ENCODE measurements at regions not wholly inside any gene's neighbourhood (a gene's known extent, or its start where the extent isn't known, plus 50 kb on each side); places are given as distances from the start of the nearest gene placed in this dataset.

GRCh38 chr1:229199261-229200243 lies 71.4 kb upstream of the RAB4A start:
- H3K27me3 ChIP-seq (ENCODE audit: control insufficient read depth, insufficient read depth, low read length) = no peaks in the 10 kb centered on the region
- H3K36me3 Mint-ChIP-seq = no peaks in the 10 kb centered on the region
- H3K27ac Mint-ChIP-seq = peak overlapping the region in 1 of 2 donors; percentile 76
- peaks cover 26 to 32% of the 10 kb centered on the region in 2 donors for H3K4me1 Mint-ChIP-seq
- no peaks in the 10 kb centered on the region for H3K9me3 Mint-ChIP-seq
- ATAC-seq = peak; percentile 74 to 84 (median 81)
- no peak for TF ChIP-seq CTCF (IDR thresholded peaks at IDR 0.05)
- H3K27me3 Mint-ChIP-seq (ENCODE audit: low read depth in 2 of 2) = peaks cover 7 to 25% of the 10 kb centered on the region in 2 donors
- H3K27ac ChIP-seq (ENCODE audit: low read length) = no peak overlapping the region
- peak overlapping the region; percentile 73 for H3K4me3 Mint-ChIP-seq
- peak overlapping the region; percentile 10 for H3K4me3 ChIP-seq (ENCODE audit: low read length)
- DNase-seq = peak; percentile 33 to 46
- H3K4me1 ChIP-seq (ENCODE audit: control insufficient read depth, insufficient read depth, low read length) = peaks cover 18% of the 10 kb centered on the region
- no peaks in the 10 kb centered on the region for H3K36me3 ChIP-seq (ENCODE audit: control insufficient read depth, insufficient read depth, low read length)
- intact Hi-C loops (cut with micrococcal nuclease) = no loop called here
- WGBS (ENCODE audit: insufficient coverage) = 33% methylated on average over 15 of the region's 16 CpGs
- no peaks in the 10 kb centered on the region for H3K9me3 ChIP-seq (ENCODE audit: control insufficient read depth, insufficient read depth, low read length)

- TF ChIP-seq CTCF (IDR thresholded peaks at IDR 0.05) = no peak
Observed at GRCh38 chr1:229203030-229203751, 67.7 kb upstream of the RAB4A start.

GRCh38 chr1:229203991-229204632 lies 66.8 kb upstream of the RAB4A start:
- Histone ChIP-seq H3K27me3 (ENCODE audit: control insufficient read depth, insufficient read depth, low read length) (no peaks in the 10 kb centered on the region), H3K36me3 (ENCODE audit: control insufficient read depth, insufficient read depth, low read length) (no peaks in the 10 kb centered on the region), H3K4me3 (ENCODE audit: low read length) (no peak overlapping the region), H3K9me3 (ENCODE audit: control insufficient read depth, insufficient read depth, low read length) (no peaks in the 10 kb centered on the region), H3K27ac (ENCODE audit: low read length) (no peak overlapping the region), H3K4me1 (ENCODE audit: control insufficient read depth, insufficient read depth, low read length) (peaks cover 17% of the 10 kb centered on the region)
- intact Hi-C loops (cut with micrococcal nuclease) = no loop called here
- ATAC-seq (no peak), DNase-seq (no peak)
- Mint-ChIP-seq H3K9me3 (no peaks in the 10 kb centered on the region), H3K36me3 (no peaks in the 10 kb centered on the region), H3K4me1 (peaks cover 20 to 28% of the 10 kb centered on the region in 2 donors), H3K27ac (no peak overlapping the region), H3K27me3 (ENCODE audit: low read depth in 2 of 2) (peaks cover 4 to 14% of the 10 kb centered on the region in 2 donors), H3K4me3 (no peak overlapping the region)
- TF ChIP-seq CTCF (IDR thresholded peaks at IDR 0.05) = no peak
- 92% methylated on average over 11 of the region's 11 CpGs for WGBS (ENCODE audit: insufficient coverage)

More at GRCh38 chr1:229203030-229203751, 67.7 kb upstream of the RAB4A start:
- no peaks in the 10 kb centered on the region for H3K9me3 ChIP-seq (ENCODE audit: control insufficient read depth, insufficient read depth, low read length)
- H3K27ac ChIP-seq (ENCODE audit: low read length) = no peak overlapping the region
- no peak for ATAC-seq
- Mint-ChIP-seq H3K4me3 (no peak overlapping the region), H3K9me3 (no peaks in the 10 kb centered on the region), H3K27me3 (ENCODE audit: low read depth in 2 of 2) (peaks cover 4 to 14% of the 10 kb centered on the region in 2 donors), H3K27ac (no peak overlapping the region), H3K36me3 (no peaks in the 10 kb centered on the region), H3K4me1 (peaks cover 26 to 32% of the 10 kb centered on the region in 2 donors)
- DNase-seq = peak in 1 of 2 donors; percentile 19
- no peaks in the 10 kb centered on the region for H3K36me3 ChIP-seq (ENCODE audit: control insufficient read depth, insufficient read depth, low read length)
- H3K4me3 ChIP-seq (ENCODE audit: low read length) = no peak overlapping the region
- H3K27me3 ChIP-seq (ENCODE audit: control insufficient read depth, insufficient read depth, low read length) = no peaks in the 10 kb centered on the region
- 89% methylated on average over 5 of the region's 5 CpGs for WGBS (ENCODE audit: insufficient coverage)
- intact Hi-C loops (cut with micrococcal nuclease) = no loop called here
- H3K4me1 ChIP-seq (ENCODE audit: control insufficient read depth, insufficient read depth, low read length) = peaks cover 18% of the 10 kb centered on the region
